IMR-90 (cell line): ENCODE measurements at regions not wholly inside any gene's neighbourhood (a gene's known extent, or its start where the extent isn't known, plus 50 kb on each side); places are given as distances from the start of the nearest gene placed in this dataset.

Experiments
- ATAC-seq: fragments of 200-7000 bp; cut with Tn5 transposase; 2 replicates; pipeline ENCODE4 v1.9.1; 2020; ENCODE audit warnings: low read depth, mild to moderate bottlenecking, moderate library complexity
- BruUV-seq: library from RNA; stranded (reverse); fragments of 400-500 nt; replicated peaks from 2 replicates; lab custom pipeline; 2021; lab: Mats Ljungman, UMichigan
- CTCF ChIA-PET: fragments of 300-600 bp; formaldehyde crosslinking; extraction: SDS; loops from one replicate; lab custom pipeline; 2021; ENCODE audit warnings: antibody characterized with exemption; lab: Yijun Ruan, JAX
- POLR2A ChIA-PET: fragments of 300-600 bp; sonication (Branson Sonifier 250); formaldehyde crosslinking; loops from one replicate; lab custom pipeline; 2022; ENCODE audit warnings: antibody characterized with exemption; ENCODE audit not compliant: unreplicated experiment; lab: Charles Lee
- DNase-seq: peaks from one replicate; pipeline ENCODE4 v3.0.0; 2013
- H2AFZ ChIP-seq: replicated peaks from 2 replicates; pipeline ENCODE3; 2013; ENCODE audit warnings: low read length, mild to moderate bottlenecking; ENCODE audit not compliant: poor library complexity
- H2AK5ac ChIP-seq: 2 replicates; pipeline ENCODE4 v1.6.1; 2013; ENCODE audit warnings: low read depth, low read length, inconsistent platforms
- H2AK9ac ChIP-seq: replicated peaks from 2 replicates; pipeline ENCODE3; 2013; ENCODE audit warnings: mild to moderate bottlenecking, low read depth, low read length, moderate library complexity; ENCODE audit not compliant: poor library complexity
- H2BK120ac ChIP-seq: 2 replicates; pipeline ENCODE4 v1.6.1; 2013; ENCODE audit warnings: low read depth, low read length, inconsistent platforms
- H2BK15ac ChIP-seq: 3 replicates; pipeline ENCODE4 v1.6.1; 2013; ENCODE audit warnings: low read depth, low read length, inconsistent platforms
- H2BK20ac ChIP-seq: 2 replicates; pipeline ENCODE4 v1.6.1; 2013; ENCODE audit warnings: low read depth, mild to moderate bottlenecking, inconsistent platforms, low read length, moderate library complexity
- H2BK5ac ChIP-seq: 2 replicates; pipeline ENCODE4 v1.6.1; 2013; ENCODE audit warnings: mild to moderate bottlenecking, low read depth, low read length, inconsistent platforms; ENCODE audit not compliant: poor library complexity, severe bottlenecking
- H3K14ac ChIP-seq: replicated peaks from 2 replicates; pipeline ENCODE4 v1.6.1; 2013; ENCODE audit warnings: low read depth, low read length, inconsistent platforms
- H3K18ac ChIP-seq: 2 replicates; pipeline ENCODE4 v1.6.1; 2013; ENCODE audit warnings: low read depth, low read length, control low read depth
- H3K23ac ChIP-seq: 2 replicates; pipeline ENCODE4 v1.6.1; 2013; ENCODE audit warnings: low read depth, low read length, inconsistent platforms
- H3K27ac ChIP-seq: 2 replicates; pipeline ENCODE4 v1.5.1; 2013; ENCODE audit warnings: mild to moderate bottlenecking, control low read depth, low read length; ENCODE audit not compliant: insufficient read depth
- H3K27me3 ChIP-seq: 2 replicates; pipeline ENCODE4 v1.6.1; 2013; ENCODE audit warnings: low read length; ENCODE audit not compliant: control insufficient read depth, insufficient read depth
- H3K36me3 ChIP-seq: 2 replicates; pipeline ENCODE4 v1.6.1; 2013; ENCODE audit warnings: low read length, mixed read lengths; ENCODE audit not compliant: control insufficient read depth, insufficient read depth
- H3K4ac ChIP-seq: 2 replicates; pipeline ENCODE4 v1.6.1; 2013; ENCODE audit warnings: low read depth, low read length, inconsistent platforms
- H3K4me1 ChIP-seq: 2 replicates; pipeline ENCODE4 v1.6.1; 2013; ENCODE audit warnings: low read length, mixed read lengths; ENCODE audit not compliant: control insufficient read depth, insufficient read depth
- H3K4me2 ChIP-seq: 2 replicates; pipeline ENCODE4 v1.6.1; 2013; ENCODE audit warnings: low read depth, mild to moderate bottlenecking, control low read depth, low read length, moderate library complexity
- H3K4me3 ChIP-seq: 2 replicates; pipeline ENCODE4 v1.5.1; 2013; ENCODE audit warnings: low read depth, mild to moderate bottlenecking, control low read depth, low read length, moderate library complexity; ENCODE audit not compliant: insufficient read depth
- H3K56ac ChIP-seq: 2 replicates; pipeline ENCODE4 v1.6.1; 2013; ENCODE audit warnings: low read length, inconsistent platforms; ENCODE audit not compliant: insufficient read depth; ENCODE audit errors: extremely low read depth
- H3K79me1 ChIP-seq, 2 experiments: 2 replicates each; pipeline ENCODE4 v1.6.1; 2013; ENCODE audit warnings: low read length in 2 of 2, inconsistent platforms in 1 of 2, low read depth in 1 of 2
- H3K9ac ChIP-seq: 2 replicates; pipeline ENCODE4 v1.6.1; 2013; ENCODE audit warnings: low read depth, low read length, control low read depth
- H3K9me1 ChIP-seq: 2 replicates; pipeline ENCODE4 v1.6.1; 2013; ENCODE audit warnings: low read length, inconsistent platforms; ENCODE audit not compliant: insufficient read depth
- H3K9me3 ChIP-seq: 2 replicates; pipeline ENCODE4 v1.6.1; 2013; ENCODE audit warnings: low read length; ENCODE audit not compliant: control insufficient read depth, insufficient read depth
- H4K20me1 ChIP-seq: 2 replicates; pipeline ENCODE4 v1.6.1; 2013; ENCODE audit warnings: low read length, inconsistent platforms; ENCODE audit not compliant: insufficient read depth
- H4K5ac ChIP-seq: 2 replicates; pipeline ENCODE4 v1.6.1; 2013; ENCODE audit warnings: mild to moderate bottlenecking, low read depth, low read length, control low read depth
- H4K8ac ChIP-seq, 2 experiments: 2 replicates each; pipeline ENCODE4 v1.6.1; 2013; ENCODE audit warnings: low read depth in 2 of 2, low read length in 2 of 2, control low read depth in 1 of 2, inconsistent platforms in 1 of 2
- H4K91ac ChIP-seq: 2 replicates; pipeline ENCODE4 v1.6.1; 2013; ENCODE audit warnings: low read depth, low read length, inconsistent platforms; ENCODE audit not compliant: insufficient read depth
- BHLHE40 ChIP-seq: fragments of 150-350 bp; IDR thresholded peaks from 2 replicates; pipeline ENCODE4 v1.6.1; 2016; ENCODE audit warnings: mild to moderate bottlenecking, low read depth, low read length
- CEBPB ChIP-seq: IDR thresholded peaks from 2 replicates; pipeline ENCODE4 v1.6.1; 2012; ENCODE audit warnings: low read depth, low read length, improper control_type of control experiment
- CHD1 ChIP-seq: IDR thresholded peaks from 2 replicates; pipeline ENCODE4 v1.6.1; 2012; ENCODE audit warnings: low read depth, low read length, improper control_type of control experiment
- FOS ChIP-seq: fragments of 150-350 bp; IDR thresholded peaks from 2 replicates; pipeline ENCODE4 v1.6.1; 2016; ENCODE audit warnings: low read depth, low read length
- MAFK ChIP-seq: IDR thresholded peaks from 2 replicates; pipeline ENCODE4 v1.6.1; 2012; ENCODE audit warnings: low read depth, low read length, improper control_type of control experiment
- MAZ ChIP-seq: IDR thresholded peaks from 2 replicates; pipeline ENCODE4 v1.6.1; 2012; ENCODE audit warnings: low read depth, mild to moderate bottlenecking, low read length, improper control_type of control experiment, moderate library complexity, borderline replicate concordance
- MXI1 ChIP-seq: IDR thresholded peaks from 2 replicates; pipeline ENCODE4 v1.6.1; 2012; ENCODE audit warnings: low read depth, mild to moderate bottlenecking, low read length, moderate library complexity, borderline replicate concordance
- NFE2L2 ChIP-seq: fragments of 150-350 bp; IDR thresholded peaks from 2 replicates; pipeline ENCODE4 v1.6.1; 2016; ENCODE audit warnings: low read depth, mild to moderate bottlenecking, low read length
- POLR2A ChIP-seq: IDR thresholded peaks from 2 replicates; pipeline ENCODE4 v1.6.1; 2012; ENCODE audit warnings: mild to moderate bottlenecking, low read depth, low read length
- RAD21 ChIP-seq: IDR thresholded peaks from 2 replicates; pipeline ENCODE4 v1.6.1; 2012; ENCODE audit warnings: low read length, improper control_type of control experiment
- RCOR1 ChIP-seq: IDR thresholded peaks from 2 replicates; pipeline ENCODE4 v1.6.1; 2012; ENCODE audit warnings: mild to moderate bottlenecking, low read length, improper control_type of control experiment; ENCODE audit not compliant: insufficient replicate concordance
- RFX5 ChIP-seq: IDR thresholded peaks from 2 replicates; pipeline ENCODE4 v1.8.0; 2012; ENCODE audit warnings: low read depth, mild to moderate bottlenecking, low read length, moderate library complexity
- SMC3 ChIP-seq: fragments of 150-350 bp; IDR thresholded peaks from 2 replicates; pipeline ENCODE4 v1.6.1; 2016; ENCODE audit warnings: low read depth, mild to moderate bottlenecking, antibody characterized with exemption, low read length, moderate library complexity
- dilution Hi-C: fragments of 300-500 bp; cut with HindIII; formaldehyde crosslinking; loops from one replicate; pipeline ENCODE4 v1.14.3; 2018; ENCODE audit warnings: low sequenced_read_pairs; ENCODE audit not compliant: unreplicated experiment
- in situ Hi-C: fragments of 300-500 bp; cut with MboI; formaldehyde crosslinking; loops from 3 replicates; pipeline ENCODE4 v1.14.3; 2019; ENCODE audit warnings: low sequenced_read_pairs, inconsistent platforms, mixed read lengths
- intact Hi-C: fragments of 100-400 bp; cut with micrococcal nuclease; formaldehyde crosslinking; loops from 2 replicates; pipeline ENCODE4 v1.10.0; 2022
- TF ChIP-seq, protein P1 (sequence below): conservative IDR thresholded peaks from 2 replicates; pipeline ENCODE4 v1.5.1; 2012; ENCODE audit warnings: mild to moderate bottlenecking, low read depth, low read length, improper control_type of control experiment
- TF ChIP-seq, protein P2 (sequence below): fragments of 150-350 bp; IDR thresholded peaks from 2 replicates; pipeline ENCODE4 v1.6.1; 2016; ENCODE audit warnings: low read depth, mild to moderate bottlenecking, low read length, moderate library complexity, borderline replicate concordance
- TF ChIP-seq, protein P3 (sequence below): fragments of 150-350 bp; IDR thresholded peaks from 2 replicates; pipeline ENCODE4 v1.6.1; 2017; ENCODE audit warnings: mild to moderate bottlenecking, antibody characterized with exemption, low read length, low read depth

DNA sequence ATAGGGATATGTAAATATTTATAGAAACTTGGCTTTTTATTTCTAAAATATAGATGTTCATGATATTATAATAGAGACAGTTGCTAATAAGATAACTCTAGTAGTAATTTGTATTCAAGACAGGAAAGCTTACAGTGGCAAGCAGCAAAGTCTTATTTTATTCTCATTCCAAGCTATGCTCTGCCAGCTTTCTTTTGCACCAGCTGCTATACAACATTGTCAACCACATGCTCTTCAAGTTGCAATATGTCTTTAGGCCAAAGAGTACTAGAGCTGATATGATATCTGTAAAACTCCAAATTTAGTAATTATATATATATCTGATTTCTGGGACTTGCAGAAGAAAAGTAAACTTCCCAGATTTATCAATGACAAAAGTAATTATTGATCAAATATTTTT is 350.1 kb downstream of the HGF start:
- in situ Hi-C loops (no loop called here), dilution Hi-C loops (no loop called here)
- CTCF ChIA-PET, result interaction anchor here (0.6 kb wide), 1 partner anchor 350 kb away, joined by 5 read pairs; no protein-coding TSS in a partner anchor

More for the DNA sequence above, 350.1 kb downstream of the HGF start:
- Histone ChIP-seq H3K56ac (no peak overlapping the region), H3K27me3 (no peaks in the 10 kb centered on the region), H3K18ac (no peak overlapping the region), H4K5ac (no peak overlapping the region), H3K4me3 (no peak overlapping the region), H3K9me1 (no peaks in the 10 kb centered on the region), H3K9me3 (no peaks in the 10 kb centered on the region), H3K9ac (no peak overlapping the region), H3K36me3 (no peaks in the 10 kb centered on the region), H2BK120ac (no peak overlapping the region), H4K8ac (no peak overlapping the region), H3K79me1 (no peaks in the 10 kb centered on the region), H3K4me1 (no peaks in the 10 kb centered on the region; the same call in 1 of the 2 replicates), H2BK5ac (no peak overlapping the region), H2BK15ac (no peak overlapping the region), H2AK5ac (no peak overlapping the region), H3K14ac (no peak overlapping the region), H4K20me1 (no peaks in the 10 kb centered on the region), H2AFZ (no peak overlapping the region), H3K4me2 (no peak overlapping the region), H4K91ac (no peak overlapping the region), H3K23ac (no peak overlapping the region), H3K27ac (no peak overlapping the region), H2BK20ac (no peak overlapping the region), H2AK9ac (no peak overlapping the region), H3K4ac (no peak overlapping the region)
- no peak for TF ChIP-seq RCOR1
- TF ChIP-seq FOS, result no peak
- no peak for TF ChIP-seq MAZ
- no peak for TF ChIP-seq MXI1
- no peak for TF ChIP-seq CEBPB
- no peak for TF ChIP-seq BHLHE40
- TF ChIP-seq CHD1, result no peak
- TF ChIP-seq MAFK, result no peak
- TF ChIP-seq, protein P1, sequence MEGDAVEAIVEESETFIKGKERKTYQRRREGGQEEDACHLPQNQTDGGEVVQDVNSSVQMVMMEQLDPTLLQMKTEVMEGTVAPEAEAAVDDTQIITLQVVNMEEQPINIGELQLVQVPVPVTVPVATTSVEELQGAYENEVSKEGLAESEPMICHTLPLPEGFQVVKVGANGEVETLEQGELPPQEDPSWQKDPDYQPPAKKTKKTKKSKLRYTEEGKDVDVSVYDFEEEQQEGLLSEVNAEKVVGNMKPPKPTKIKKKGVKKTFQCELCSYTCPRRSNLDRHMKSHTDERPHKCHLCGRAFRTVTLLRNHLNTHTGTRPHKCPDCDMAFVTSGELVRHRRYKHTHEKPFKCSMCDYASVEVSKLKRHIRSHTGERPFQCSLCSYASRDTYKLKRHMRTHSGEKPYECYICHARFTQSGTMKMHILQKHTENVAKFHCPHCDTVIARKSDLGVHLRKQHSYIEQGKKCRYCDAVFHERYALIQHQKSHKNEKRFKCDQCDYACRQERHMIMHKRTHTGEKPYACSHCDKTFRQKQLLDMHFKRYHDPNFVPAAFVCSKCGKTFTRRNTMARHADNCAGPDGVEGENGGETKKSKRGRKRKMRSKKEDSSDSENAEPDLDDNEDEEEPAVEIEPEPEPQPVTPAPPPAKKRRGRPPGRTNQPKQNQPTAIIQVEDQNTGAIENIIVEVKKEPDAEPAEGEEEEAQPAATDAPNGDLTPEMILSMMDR, result no peak
- TF ChIP-seq NFE2L2, result no peak
- TF ChIP-seq SMC3, result no peak
- TF ChIP-seq, protein P2, sequence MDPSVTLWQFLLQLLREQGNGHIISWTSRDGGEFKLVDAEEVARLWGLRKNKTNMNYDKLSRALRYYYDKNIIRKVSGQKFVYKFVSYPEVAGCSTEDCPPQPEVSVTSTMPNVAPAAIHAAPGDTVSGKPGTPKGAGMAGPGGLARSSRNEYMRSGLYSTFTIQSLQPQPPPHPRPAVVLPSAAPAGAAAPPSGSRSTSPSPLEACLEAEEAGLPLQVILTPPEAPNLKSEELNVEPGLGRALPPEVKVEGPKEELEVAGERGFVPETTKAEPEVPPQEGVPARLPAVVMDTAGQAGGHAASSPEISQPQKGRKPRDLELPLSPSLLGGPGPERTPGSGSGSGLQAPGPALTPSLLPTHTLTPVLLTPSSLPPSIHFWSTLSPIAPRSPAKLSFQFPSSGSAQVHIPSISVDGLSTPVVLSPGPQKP, result no peak
- TF ChIP-seq, protein P3, sequence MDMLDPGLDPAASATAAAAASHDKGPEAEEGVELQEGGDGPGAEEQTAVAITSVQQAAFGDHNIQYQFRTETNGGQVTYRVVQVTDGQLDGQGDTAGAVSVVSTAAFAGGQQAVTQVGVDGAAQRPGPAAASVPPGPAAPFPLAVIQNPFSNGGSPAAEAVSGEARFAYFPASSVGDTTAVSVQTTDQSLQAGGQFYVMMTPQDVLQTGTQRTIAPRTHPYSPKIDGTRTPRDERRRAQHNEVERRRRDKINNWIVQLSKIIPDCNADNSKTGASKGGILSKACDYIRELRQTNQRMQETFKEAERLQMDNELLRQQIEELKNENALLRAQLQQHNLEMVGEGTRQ, result no peak
- no peak for TF ChIP-seq RAD21
- TF ChIP-seq RFX5, result no peak
- no peak for TF ChIP-seq POLR2A
- DNase-seq, result no peak
- POLR2A ChIA-PET, result no interaction called here
- ATAC-seq, result no peak
- no TSS peak for BruUV-seq
- intact Hi-C loops, result no loop called here
